Activated CD4-positive, CD25-positive, alpha-beta regulatory T cell (primary cell): ENCODE measurements at regions not wholly inside any gene's neighbourhood (a gene's known extent, or its start where the extent isn't known, plus 50 kb on each side); places are given as distances from the start of the nearest gene placed in this dataset.

ENCODE experiments used
- DNase-seq, 4 experiments: peaks; one replicate each; lab custom pipeline; 2025; lab: John Stamatoyannopoulos, UW

- no peak for DNase-seq
These were observed 173.7 kb upstream of the FGGY start for GRCh38 chr1:59123081-59123681.

GRCh38 chr1:59124166-59124565 lies 172.7 kb upstream of the FGGY start:
- no peak for DNase-seq

- no peak for DNase-seq
These were observed 171.7 kb upstream of the FGGY start for GRCh38 chr1:59125154-59125553.

- no peak for DNase-seq
These were observed 171.1 kb upstream of the FGGY start for GRCh38 chr1:59125676-59126320.

- no peak for DNase-seq
These were observed 170.5 kb upstream of the FGGY start for GRCh38 chr1:59126366-59126765.

GRCh38 chr1:59128239-59128736 lies 168.6 kb upstream of the FGGY start:
- DNase-seq, result no peak

- no peak for DNase-seq
These were observed 168.1 kb upstream of the FGGY start for GRCh38 chr1:59128784-59129227.

- no peak for DNase-seq
These were observed 164.6 kb upstream of the FGGY start for GRCh38 chr1:59132295-59132694.

GRCh38 chr1:59133997-59134396 lies 162.9 kb upstream of the FGGY start:
- DNase-seq, result no peak

- DNase-seq, result no peak
These were observed 161.1 kb upstream of the FGGY start for GRCh38 chr1:59135761-59136255.

- no peak for DNase-seq
These were observed 160.2 kb upstream of the FGGY start for GRCh38 chr1:59136541-59137275.

- DNase-seq, result no peak
These were observed 159.6 kb upstream of the FGGY start for GRCh38 chr1:59137276-59137615.

GRCh38 chr1:59137968-59138367 lies 158.9 kb upstream of the FGGY start:
- no peak for DNase-seq

GRCh38 chr1:59138402-59138801 lies 158.5 kb upstream of the FGGY start:
- DNase-seq, result no peak

GRCh38 chr1:59139396-59139795 lies 157.5 kb upstream of the FGGY start:
- no peak for DNase-seq

- DNase-seq, result no peak
These were observed 155.5 kb upstream of the FGGY start for GRCh38 chr1:59141267-59141863.

GRCh38 chr1:59142311-59143132 lies 154.4 kb upstream of the FGGY start:
- DNase-seq, result no peak

- no peak for DNase-seq
These were observed 153.8 kb upstream of the FGGY start for GRCh38 chr1:59143133-59143487.

- DNase-seq, result no peak
These were observed 153.1 kb upstream of the FGGY start for GRCh38 chr1:59143811-59144210.

GRCh38 chr1:59144959-59145358 lies 151.9 kb upstream of the FGGY start:
- DNase-seq, result no peak

GRCh38 chr1:59146056-59146455 lies 150.8 kb upstream of the FGGY start:
- DNase-seq, result no peak
